HepG2 (cell line): ENCODE measurements at regions not wholly inside any gene's neighbourhood (a gene's known extent, or its start where the extent isn't known, plus 50 kb on each side); places are given as distances from the start of the nearest gene placed in this dataset.
A peak's percentile ranks its signal among the peaks of the same experiment; 100 is the strongest.

Experiments used
- ARID3A ChIP-seq: IDR thresholded peaks from 2 replicates; pipeline ENCODE4 v1.6.1; 2012; ENCODE audit warnings: low read depth, low read length, improper control_type of control experiment
- ATF1 ChIP-seq: IDR thresholded peaks from 2 replicates; pipeline ENCODE4 v1.6.1; 2016; ENCODE audit warnings: mild to moderate bottlenecking, control low read depth
- CHD2 ChIP-seq: IDR thresholded peaks from 2 replicates; pipeline ENCODE4 v1.6.1; 2011; ENCODE audit warnings: low read depth, low read length, improper control_type of control experiment
- EP300 ChIP-seq, 3 experiments: sonication (generic) in 1 of 3; formaldehyde crosslinking in 1 of 3; IDR thresholded peaks; 2 replicates each; pipeline versions ENCODE4 v1.5.1 to v1.6.1; 2011 to 2020; ENCODE audit warnings: low read depth in 2 of 3, low read length in 2 of 3, borderline replicate concordance in 1 of 3, improper control_type of control experiment in 1 of 3, mild to moderate bottlenecking in 1 of 3, missing genetic modification reagents in 1 of 3, moderate library complexity in 1 of 3
- FOXA3 ChIP-seq: IDR thresholded peaks from 2 replicates; pipeline ENCODE4 v1.6.1; 2016; ENCODE audit warnings: missing genetic modification reagents, missing compliant biosample characterization
- GPN1 ChIP-seq: sonication (generic); formaldehyde crosslinking; IDR thresholded peaks from 2 replicates; pipeline ENCODE4 v1.5.1; 2020; ENCODE audit warnings: missing genetic modification reagents, borderline replicate concordance
- HNF4G ChIP-seq, 2 experiments: sonication (generic) in 1 of 2; formaldehyde crosslinking in 1 of 2; IDR thresholded peaks; 2 replicates each; pipeline versions ENCODE4 v1.4.0 to v1.6.1; 2011 to 2020; ENCODE audit warnings: borderline replicate concordance in 2 of 2, low read depth in 2 of 2, mild to moderate bottlenecking in 2 of 2, low read length in 1 of 2, missing genetic modification reagents in 1 of 2, moderate library complexity in 1 of 2
- KLF13 ChIP-seq: sonication (generic); formaldehyde crosslinking; IDR thresholded peaks from 2 replicates; pipeline ENCODE4 v1.4.0; 2020; ENCODE audit warnings: mild to moderate bottlenecking, missing genetic modification reagents
- NFYB ChIP-seq: sonication (generic); formaldehyde crosslinking; IDR thresholded peaks from 2 replicates; pipeline ENCODE4 v1.4.0; 2020; ENCODE audit warnings: missing genetic modification reagents
- SRSF4 ChIP-seq: fragments of 200-400 bp; formaldehyde crosslinking; IDR thresholded peaks from one replicate; pipeline ENCODE4 v1.6.1; 2018; ENCODE audit warnings: mild to moderate bottlenecking, low read depth, low read length, moderate library complexity; ENCODE audit not compliant: poor library complexity, severe bottlenecking
- TCF7 ChIP-seq: sonication (generic); IDR thresholded peaks from 2 replicates; pipeline ENCODE4 v1.6.1; 2016; ENCODE audit warnings: antibody characterized with exemption, low read depth
- TEAD2 ChIP-seq: sonication (generic); formaldehyde crosslinking; IDR thresholded peaks from 2 replicates; pipeline ENCODE4 v1.9.0; 2021; ENCODE audit warnings: missing genetic modification reagents
- ZNF552 ChIP-seq: sonication (generic); formaldehyde crosslinking; IDR thresholded peaks from 2 replicates; pipeline ENCODE4 v1.9.0; 2022; ENCODE audit warnings: missing genetic modification reagents, mild to moderate bottlenecking, borderline replicate concordance
- ZNF639 ChIP-seq: conservative IDR thresholded peaks from 2 replicates; pipeline ENCODE4 v1.6.1; 2018; ENCODE audit warnings: missing genetic modification reagents
- ZNF644 ChIP-seq: IDR thresholded peaks from 2 replicates; pipeline ENCODE4 v1.6.1; 2016; ENCODE audit warnings: low read depth
- ZNF790 ChIP-seq: sonication (generic); formaldehyde crosslinking; IDR thresholded peaks from 2 replicates; pipeline ENCODE4 v1.8.0; 2022; ENCODE audit warnings: missing genetic modification reagents, mild to moderate bottlenecking, borderline replicate concordance
- ZNF878 ChIP-seq: sonication (generic); formaldehyde crosslinking; IDR thresholded peaks from 2 replicates; pipeline ENCODE4 v1.8.1; 2023; ENCODE audit warnings: mild to moderate bottlenecking, missing genetic modification reagents, moderate library complexity
- TF ChIP-seq, protein P1 (sequence below): sonication (generic); formaldehyde crosslinking; IDR thresholded peaks from 2 replicates; pipeline ENCODE4 v1.4.0; 2020; ENCODE audit warnings: missing genetic modification reagents
- TF ChIP-seq, protein P2 (sequence below): sonication (generic); formaldehyde crosslinking; IDR thresholded peaks from 2 replicates; pipeline ENCODE4 v1.9.0; 2021; ENCODE audit warnings: missing genetic modification reagents, borderline replicate concordance
- TF ChIP-seq, protein P3 (sequence below): sonication (generic); formaldehyde crosslinking; conservative IDR thresholded peaks from 2 replicates; pipeline ENCODE4 v1.8.1; 2023; ENCODE audit warnings: missing genetic modification reagents

- TF ChIP-seq, protein P1, sequence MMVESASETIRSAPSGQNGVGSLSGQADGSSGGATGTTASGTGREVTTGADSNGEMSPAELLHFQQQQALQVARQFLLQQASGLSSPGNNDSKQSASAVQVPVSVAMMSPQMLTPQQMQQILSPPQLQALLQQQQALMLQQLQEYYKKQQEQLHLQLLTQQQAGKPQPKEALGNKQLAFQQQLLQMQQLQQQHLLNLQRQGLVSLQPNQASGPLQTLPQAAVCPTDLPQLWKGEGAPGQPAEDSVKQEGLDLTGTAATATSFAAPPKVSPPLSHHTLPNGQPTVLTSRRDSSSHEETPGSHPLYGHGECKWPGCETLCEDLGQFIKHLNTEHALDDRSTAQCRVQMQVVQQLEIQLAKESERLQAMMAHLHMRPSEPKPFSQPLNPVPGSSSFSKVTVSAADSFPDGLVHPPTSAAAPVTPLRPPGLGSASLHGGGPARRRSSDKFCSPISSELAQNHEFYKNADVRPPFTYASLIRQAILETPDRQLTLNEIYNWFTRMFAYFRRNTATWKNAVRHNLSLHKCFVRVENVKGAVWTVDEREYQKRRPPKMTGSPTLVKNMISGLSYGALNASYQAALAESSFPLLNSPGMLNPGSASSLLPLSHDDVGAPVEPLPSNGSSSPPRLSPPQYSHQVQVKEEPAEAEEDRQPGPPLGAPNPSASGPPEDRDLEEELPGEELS (CRISPR knock-in tag), result 0 out of 2 replicates have a peak, but pooled peaks have one; percentile 26
- TF ChIP-seq EP300 (IDR thresholded peaks at IDR 0.05; ENCODE audit: low read depth in 2 of 2, low read length in 2 of 2) (peak in 1 of 2 experiments; percentile 68; a peak in 1 of 4 replicates), EP300 (CRISPR knock-in tag; IDR thresholded peaks at IDR 0.05; ENCODE audit: borderline replicate concordance) (no peak), KLF13 (no peak), SRSF4 (no peak), ARID3A (peak; percentile 70; the same call in 1 of the 2 replicates), ZNF878 (CRISPR knock-in tag) (no peak), CHD2 (no peak), ZNF644 (CRISPR knock-in tag) (no peak), FOXA3 (peak; percentile 53), ATF1 (0 out of 2 replicates have a peak, but pooled peaks have one; percentile 45), HNF4G (IDR thresholded peaks at IDR 0.05; ENCODE audit: borderline replicate concordance, low read depth, low read length) (peak; percentile 52; the same call in 1 of the 2 replicates), HNF4G (CRISPR knock-in tag; IDR thresholded peaks at IDR 0.05; ENCODE audit: borderline replicate concordance, low read depth) (no peak), ZNF639 (CRISPR knock-in tag) (no peak), GPN1 (CRISPR knock-in tag) (no peak), ZNF790 (no peak), TCF7 (0 out of 2 replicates have a peak, but pooled peaks have one; percentile 15), TEAD2 (CRISPR knock-in tag) (no peak), ZNF552 (no peak), NFYB (CRISPR knock-in tag) (no peak)
- TF ChIP-seq, protein P2, sequence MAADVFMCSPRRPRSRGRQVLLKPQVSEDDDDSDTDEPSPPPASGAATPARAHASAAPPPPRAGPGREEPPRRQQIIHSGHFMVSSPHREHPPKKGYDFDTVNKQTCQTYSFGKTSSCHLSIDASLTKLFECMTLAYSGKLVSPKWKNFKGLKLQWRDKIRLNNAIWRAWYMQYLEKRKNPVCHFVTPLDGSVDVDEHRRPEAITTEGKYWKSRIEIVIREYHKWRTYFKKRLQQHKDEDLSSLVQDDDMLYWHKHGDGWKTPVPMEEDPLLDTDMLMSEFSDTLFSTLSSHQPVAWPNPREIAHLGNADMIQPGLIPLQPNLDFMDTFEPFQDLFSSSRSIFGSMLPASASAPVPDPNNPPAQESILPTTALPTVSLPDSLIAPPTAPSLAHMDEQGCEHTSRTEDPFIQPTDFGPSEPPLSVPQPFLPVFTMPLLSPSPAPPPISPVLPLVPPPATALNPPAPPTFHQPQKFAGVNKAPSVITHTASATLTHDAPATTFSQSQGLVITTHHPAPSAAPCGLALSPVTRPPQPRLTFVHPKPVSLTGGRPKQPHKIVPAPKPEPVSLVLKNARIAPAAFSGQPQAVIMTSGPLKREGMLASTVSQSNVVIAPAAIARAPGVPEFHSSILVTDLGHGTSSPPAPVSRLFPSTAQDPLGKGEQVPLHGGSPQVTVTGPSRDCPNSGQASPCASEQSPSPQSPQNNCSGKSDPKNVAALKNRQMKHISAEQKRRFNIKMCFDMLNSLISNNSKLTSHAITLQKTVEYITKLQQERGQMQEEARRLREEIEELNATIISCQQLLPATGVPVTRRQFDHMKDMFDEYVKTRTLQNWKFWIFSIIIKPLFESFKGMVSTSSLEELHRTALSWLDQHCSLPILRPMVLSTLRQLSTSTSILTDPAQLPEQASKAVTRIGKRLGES (CRISPR knock-in tag), result no peak
- TF ChIP-seq, protein P3, sequence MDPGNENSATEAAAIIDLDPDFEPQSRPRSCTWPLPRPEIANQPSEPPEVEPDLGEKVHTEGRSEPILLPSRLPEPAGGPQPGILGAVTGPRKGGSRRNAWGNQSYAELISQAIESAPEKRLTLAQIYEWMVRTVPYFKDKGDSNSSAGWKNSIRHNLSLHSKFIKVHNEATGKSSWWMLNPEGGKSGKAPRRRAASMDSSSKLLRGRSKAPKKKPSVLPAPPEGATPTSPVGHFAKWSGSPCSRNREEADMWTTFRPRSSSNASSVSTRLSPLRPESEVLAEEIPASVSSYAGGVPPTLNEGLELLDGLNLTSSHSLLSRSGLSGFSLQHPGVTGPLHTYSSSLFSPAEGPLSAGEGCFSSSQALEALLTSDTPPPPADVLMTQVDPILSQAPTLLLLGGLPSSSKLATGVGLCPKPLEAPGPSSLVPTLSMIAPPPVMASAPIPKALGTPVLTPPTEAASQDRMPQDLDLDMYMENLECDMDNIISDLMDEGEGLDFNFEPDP (CRISPR knock-in tag), result 0 out of 2 replicates have a peak, but pooled peaks have one; percentile 13
These were observed 93.1 kb downstream of the SALL1 start (continued) for GRCh38 chr16:51057969-51058337.
